HEK293T (cell line): ENCODE measurements at regions not wholly inside any gene's neighbourhood (a gene's known extent, or its start where the extent isn't known, plus 50 kb on each side); places are given as distances from the start of the nearest gene placed in this dataset.
"Not testable (repeated sequence)": the region's sequence is repeated elsewhere in the genome, so short reads cannot be mapped to it uniquely, and the experiment has no call there.

Experiments
- ARNT ChIP-seq: fragments of 450-650 bp; IDR thresholded peaks from 2 replicates; pipeline ENCODE4 v1.6.1; 2017; ENCODE audit warnings: mild to moderate bottlenecking
- FOXA1 ChIP-seq: fragments of 450-650 bp; IDR thresholded peaks from 2 replicates; pipeline ENCODE4 v1.6.1; 2016; ENCODE audit warnings: mild to moderate bottlenecking
- FOXK2 ChIP-seq: fragments of 450-650 bp; IDR thresholded peaks from 2 replicates; pipeline ENCODE4 v1.6.1; 2016; ENCODE audit warnings: mild to moderate bottlenecking
- LEF1 ChIP-seq: fragments of 450-650 bp; IDR thresholded peaks from 2 replicates; pipeline ENCODE4 v1.6.1; 2017; ENCODE audit warnings: mild to moderate bottlenecking, borderline replicate concordance
- NFRKB ChIP-seq: fragments of 450-650 bp; IDR thresholded peaks from 2 replicates; pipeline ENCODE4 v1.6.1; 2016; ENCODE audit warnings: mild to moderate bottlenecking, moderate library complexity
- SP1 ChIP-seq: fragments of 450-650 bp; IDR thresholded peaks from 2 replicates; pipeline ENCODE4 v1.6.1; 2017
- SUZ12 ChIP-seq: fragments of 450-650 bp; IDR thresholded peaks from 2 replicates; pipeline ENCODE4 v1.6.1; 2016; ENCODE audit warnings: mild to moderate bottlenecking
- TARDBP ChIP-seq: fragments of 450-650 bp; IDR thresholded peaks from 2 replicates; pipeline ENCODE4 v1.6.1; 2016
- ZNF384 ChIP-seq: fragments of 450-650 bp; IDR thresholded peaks from 2 replicates; pipeline ENCODE4 v1.6.1; 2016

DNA sequence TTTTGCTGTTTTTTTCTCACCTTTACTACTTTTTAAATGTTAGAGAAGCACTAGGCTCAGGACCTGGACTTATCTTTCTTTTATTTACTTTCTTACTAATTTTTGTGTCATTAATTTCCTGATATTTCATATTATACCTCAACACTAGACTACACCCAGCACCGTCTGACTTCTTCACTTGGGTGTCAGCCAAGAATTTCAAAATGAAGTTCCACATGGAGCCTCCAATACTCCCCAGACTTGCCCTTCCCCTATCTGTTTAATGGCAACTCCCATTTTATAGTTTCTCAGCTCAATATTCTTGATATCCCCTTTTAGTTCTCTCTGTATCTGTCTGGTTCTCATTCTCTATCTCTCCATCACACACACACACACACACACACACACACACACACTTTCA, 139.3 kb downstream of the USP22 start:
- TF ChIP-seq NFRKB, TARDBP, SP1, ARNT, FOXK2, SUZ12, FOXA1, LEF1, ZNF384: not testable (repeated sequence)
